ENCODE measurements at regions not wholly inside any gene's neighbourhood (a gene's known extent, or its start where the extent isn't known, plus 50 kb on each side); places are given as distances from the start of the nearest gene placed in this dataset.

DNA sequence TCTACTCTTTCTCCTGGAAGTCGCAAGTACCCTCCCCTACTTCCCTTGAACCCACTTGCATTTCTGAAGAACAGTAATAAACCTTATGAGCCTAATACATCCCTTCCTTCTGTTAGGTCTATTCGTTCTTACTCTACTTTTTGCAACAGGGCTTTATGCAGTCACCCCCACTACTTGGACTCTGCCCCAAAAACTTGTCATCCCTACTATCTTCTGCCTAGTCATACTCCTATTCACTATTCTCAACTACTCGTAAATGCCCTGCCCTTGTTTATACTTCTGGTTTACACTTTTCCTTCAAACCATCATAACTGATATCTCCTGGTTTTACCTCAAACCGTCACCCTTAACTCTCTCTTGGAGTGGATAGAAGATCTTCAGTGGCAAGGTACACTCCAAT lies 55.2 kb upstream of the SLIT2 start:
- Histone ChIP-seq H3K18ac (ENCODE audit: low read depth in 1 of 2, low read length in 2 of 2) (no peak overlapping the region), H2BK120ac (ENCODE audit: low read depth, low read length) (no peak overlapping the region), H3K9me3 (ENCODE audit: control insufficient read depth, low read length) (no peaks in the 10 kb centered on the region), H3K27ac (ENCODE audit: low read length, poor library complexity, severe bottlenecking) (no peak overlapping the region), H3K4me1 (ENCODE audit: control insufficient read depth, insufficient read depth, low read depth, low read length) (no peaks in the 10 kb centered on the region), H2BK12ac (ENCODE audit: low read length in 2 of 2) (no peak overlapping the region), H3K23ac (ENCODE audit: low read length in 2 of 2) (no peak overlapping the region), H3K4me3 (ENCODE audit: insufficient read depth in 1 of 2, low read depth in 1 of 2, low read length in 2 of 2) (peak overlapping the region in 1 of 2 experiments; percentile 35), H3K27me3 (ENCODE audit: control insufficient read depth in 1 of 2, insufficient read depth in 1 of 2, low read length in 2 of 2) (no peaks in the 10 kb centered on the region), H4K91ac (ENCODE audit: low read length) (no peak overlapping the region), H2BK5ac (ENCODE audit: low read depth, low read length, poor library complexity, severe bottlenecking) (no peak overlapping the region), H3K79me1 (replicated peaks; ENCODE audit: low read length, poor library complexity, severe bottlenecking) (no peaks in the 10 kb centered on the region), H3K14ac (ENCODE audit: low read length in 2 of 2) (no peak overlapping the region), H4K8ac (ENCODE audit: low read length) (no peak overlapping the region), H3K4me2 (ENCODE audit: low read length, poor library complexity, severe bottlenecking) (no peak overlapping the region), H2AFZ (ENCODE audit: low read depth, low read length) (no peak overlapping the region), H2BK15ac (ENCODE audit: low read depth, poor library complexity, severe bottlenecking) (no peak overlapping the region), H3K36me3 (ENCODE audit: control insufficient read depth in 1 of 2, insufficient read depth in 2 of 2, low read depth in 1 of 2, low read length in 2 of 2) (no peaks in the 10 kb centered on the region), H2AK5ac (ENCODE audit: low read length, severe bottlenecking) (no peak overlapping the region), H3K4ac (ENCODE audit: low read depth in 1 of 2, low read length in 2 of 2) (no peak overlapping the region), H3K9ac (ENCODE audit: low read length) (peak overlapping the region; percentile 82)
- DNase-seq: no peak
- 95% methylated on average over 4 of the region's 4 CpGs for WGBS

DNA sequence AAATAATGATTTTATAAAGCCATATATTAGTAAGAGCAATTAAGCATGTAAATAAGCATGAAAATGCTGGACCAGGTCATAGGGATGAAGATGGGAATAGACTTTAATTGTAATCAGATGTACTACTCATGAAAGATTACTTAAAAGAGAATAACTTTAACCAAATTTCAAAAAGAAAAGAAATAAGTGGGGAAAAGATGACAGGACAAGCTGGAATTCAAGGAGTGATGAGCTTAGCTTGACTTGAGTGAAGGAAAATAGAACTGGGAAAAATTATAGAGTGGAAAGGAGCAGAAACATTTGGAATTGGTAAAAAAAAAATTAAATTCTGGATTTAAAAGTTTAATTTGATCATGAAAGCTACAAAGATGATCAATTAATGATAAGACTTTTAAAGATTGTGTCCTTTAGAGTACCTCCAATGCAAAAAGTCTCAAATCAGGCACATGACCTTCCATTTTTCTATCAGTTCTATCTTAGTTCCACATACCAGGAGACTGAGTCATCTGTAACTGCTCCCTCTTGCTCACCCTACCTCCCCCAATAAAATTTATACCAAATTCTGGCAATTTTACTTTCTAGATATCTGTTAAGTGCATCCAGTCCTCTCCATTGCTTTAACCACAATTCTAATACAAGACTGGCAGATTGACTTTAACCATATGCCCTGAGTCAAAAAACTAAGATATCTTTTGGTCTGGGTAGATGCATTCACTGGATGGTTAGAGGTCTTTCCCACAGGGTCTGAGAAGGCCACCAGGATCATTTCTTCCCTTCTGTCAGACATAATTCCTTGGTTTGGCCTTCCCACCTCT lies 56.4 kb upstream of the SLIT2 start:
- Histone ChIP-seq H3K9ac (ENCODE audit: low read length) (peak overlapping the region; percentile 82), H3K23ac (ENCODE audit: low read length in 2 of 2) (no peak overlapping the region), H2BK15ac (ENCODE audit: low read depth, poor library complexity, severe bottlenecking) (no peak overlapping the region), H4K8ac (ENCODE audit: low read length) (no peak overlapping the region), H3K14ac (ENCODE audit: low read length in 2 of 2) (no peak overlapping the region), H3K18ac (ENCODE audit: low read depth in 1 of 2, low read length in 2 of 2) (no peak overlapping the region), H3K4me2 (ENCODE audit: low read length, poor library complexity, severe bottlenecking) (no peak overlapping the region), H2AFZ (ENCODE audit: low read depth, low read length) (no peak overlapping the region), H3K4ac (ENCODE audit: low read depth in 1 of 2, low read length in 2 of 2) (no peak overlapping the region), H3K9me3 (ENCODE audit: control insufficient read depth, low read length) (no peaks in the 10 kb centered on the region), H3K27ac (ENCODE audit: low read length, poor library complexity, severe bottlenecking) (no peak overlapping the region), H4K91ac (ENCODE audit: low read length) (no peak overlapping the region), H2BK12ac (ENCODE audit: low read length in 2 of 2) (no peak overlapping the region), H2BK5ac (ENCODE audit: low read depth, low read length, poor library complexity, severe bottlenecking) (no peak overlapping the region), H3K4me3 (ENCODE audit: insufficient read depth in 1 of 2, low read depth in 1 of 2, low read length in 2 of 2) (no peak overlapping the region), H3K79me1 (replicated peaks; ENCODE audit: low read length, poor library complexity, severe bottlenecking) (no peaks in the 10 kb centered on the region), H3K4me1 (ENCODE audit: control insufficient read depth, insufficient read depth, low read depth, low read length) (no peaks in the 10 kb centered on the region), H2BK120ac (ENCODE audit: low read depth, low read length) (no peak overlapping the region), H3K36me3 (ENCODE audit: control insufficient read depth in 1 of 2, insufficient read depth in 2 of 2, low read depth in 1 of 2, low read length in 2 of 2) (no peaks in the 10 kb centered on the region), H2AK5ac (ENCODE audit: low read length, severe bottlenecking) (no peak overlapping the region), H3K27me3 (ENCODE audit: control insufficient read depth in 1 of 2, insufficient read depth in 1 of 2, low read length in 2 of 2) (no peaks in the 10 kb centered on the region)
- DNase-seq: peak; percentile 7

DNA sequence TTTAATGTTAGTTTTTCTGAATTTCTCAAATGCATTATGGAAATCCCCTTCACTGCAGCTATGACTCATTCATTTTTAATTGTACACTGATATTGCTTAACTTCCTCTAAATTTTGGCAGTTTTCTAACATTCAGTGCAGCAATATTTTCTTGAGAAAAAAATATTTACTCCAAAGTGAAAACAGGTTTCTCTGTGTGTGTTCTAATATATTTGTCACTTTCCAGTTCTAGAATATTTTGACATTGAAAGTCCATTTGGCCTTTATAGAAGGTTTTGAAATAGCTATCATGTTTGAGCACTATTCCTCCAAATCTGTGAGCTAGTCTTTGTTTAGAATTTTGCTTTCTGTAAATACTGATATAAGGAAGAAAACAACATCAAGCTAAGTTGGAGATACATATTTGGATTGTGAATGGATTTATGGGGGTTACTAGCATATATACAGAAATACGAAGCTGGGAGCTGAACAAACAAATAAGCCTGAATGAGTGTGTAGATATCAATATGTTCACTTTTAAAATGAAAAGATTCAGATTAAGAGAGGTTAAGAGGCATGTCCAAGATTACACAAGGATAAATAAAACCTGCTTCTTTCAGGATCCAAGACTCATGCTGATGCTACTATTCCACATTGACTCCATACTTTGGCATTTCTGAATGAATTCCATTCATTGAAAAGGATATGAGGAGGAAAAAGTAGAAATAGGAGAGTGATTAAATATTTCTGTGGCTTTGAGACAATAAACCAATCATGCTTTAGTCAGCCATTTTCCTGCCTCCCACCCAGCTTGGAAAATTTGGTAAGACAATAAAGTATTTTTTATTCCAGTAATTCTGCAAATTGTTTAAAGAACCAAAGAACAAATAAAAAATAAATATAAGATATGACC lies 57.3 kb upstream of the SLIT2 start:
- Histone ChIP-seq H3K36me3 (ENCODE audit: control insufficient read depth in 1 of 2, insufficient read depth in 2 of 2, low read depth in 1 of 2, low read length in 2 of 2) (no peaks in the 10 kb centered on the region), H3K18ac (ENCODE audit: low read depth in 1 of 2, low read length in 2 of 2) (no peak overlapping the region), H3K27ac (ENCODE audit: low read length, poor library complexity, severe bottlenecking) (no peak overlapping the region), H3K23ac (ENCODE audit: low read length in 2 of 2) (no peak overlapping the region), H3K14ac (ENCODE audit: low read length in 2 of 2) (no peak overlapping the region), H2AK5ac (ENCODE audit: low read length, severe bottlenecking) (no peak overlapping the region), H4K8ac (ENCODE audit: low read length) (no peak overlapping the region), H4K91ac (ENCODE audit: low read length) (no peak overlapping the region), H3K27me3 (ENCODE audit: control insufficient read depth in 1 of 2, insufficient read depth in 1 of 2, low read length in 2 of 2) (no peaks in the 10 kb centered on the region), H3K9me3 (ENCODE audit: control insufficient read depth, low read length) (no peaks in the 10 kb centered on the region), H3K79me1 (replicated peaks; ENCODE audit: low read length, poor library complexity, severe bottlenecking) (no peaks in the 10 kb centered on the region), H2AFZ (ENCODE audit: low read depth, low read length) (no peak overlapping the region), H2BK15ac (ENCODE audit: low read depth, poor library complexity, severe bottlenecking) (no peak overlapping the region), H3K9ac (ENCODE audit: low read length) (peak overlapping the region; percentile 82), H3K4me2 (ENCODE audit: low read length, poor library complexity, severe bottlenecking) (no peak overlapping the region), H3K4me1 (ENCODE audit: control insufficient read depth, insufficient read depth, low read depth, low read length) (no peaks in the 10 kb centered on the region), H2BK5ac (ENCODE audit: low read depth, low read length, poor library complexity, severe bottlenecking) (no peak overlapping the region), H2BK120ac (ENCODE audit: low read depth, low read length) (no peak overlapping the region), H3K4me3 (ENCODE audit: insufficient read depth in 1 of 2, low read depth in 1 of 2, low read length in 2 of 2) (peak overlapping the region in 1 of 2 experiments; percentile 28), H3K4ac (ENCODE audit: low read depth in 1 of 2, low read length in 2 of 2) (no peak overlapping the region), H2BK12ac (ENCODE audit: low read length in 2 of 2) (no peak overlapping the region)
- WGBS: 83% methylated on average over 1 of the region's 1 CpG
- peak; percentile 45 for DNase-seq

Data from mesenchymal stem cell (in vitro differentiated cells and primary cell).